ENCODE measurements at regions not wholly inside any gene's neighbourhood (a gene's known extent, or its start where the extent isn't known, plus 50 kb on each side); places are given as distances from the start of the nearest gene placed in this dataset.

- TF ChIP-seq CTCF (IDR thresholded peaks at IDR 0.05) (no peak), POLR2A (IDR thresholded peaks at IDR 0.05) (no peak), EP300 (IDR thresholded peaks at IDR 0.05) (no peak)
Measured at GRCh38 chr3:4241595-4242170, 61.5 kb upstream of the SETMAR start.
